Left ventricle myocardium inferior (tissue), 1 donor: ENCODE measurements at regions not wholly inside any gene's neighbourhood (a gene's known extent, or its start where the extent isn't known, plus 50 kb on each side); places are given as distances from the start of the nearest gene placed in this dataset.
A peak's percentile ranks its signal among the peaks of the same experiment; 100 is the strongest.

Source experiments
- DNase-seq: peaks from one replicate; pipeline ENCODE4 v3.0.0-alpha.2; 2020
- H3K27ac ChIP-seq: fragments of 200-600 bp; replicated peaks from 2 replicates; pipeline ENCODE4 v1.8.0; 2021
- H3K27me3 ChIP-seq: fragments of 200-600 bp; 2 replicates; pipeline ENCODE4 v1.8.0; 2021; ENCODE audit warnings: low read depth
- H3K36me3 ChIP-seq: fragments of 200-600 bp; 2 replicates; pipeline ENCODE4 v1.8.0; 2021
- H3K4me1 ChIP-seq: fragments of 200-600 bp; 2 replicates; pipeline ENCODE4 v1.8.0; 2021
- H3K4me3 ChIP-seq: fragments of 200-600 bp; 2 replicates; pipeline ENCODE4 v1.8.0; 2021; ENCODE audit warnings: mild to moderate bottlenecking, moderate library complexity
- H3K9me3 ChIP-seq: fragments of 200-600 bp; replicated peaks from 2 replicates; pipeline ENCODE4 v1.8.0; 2021
- CTCF ChIP-seq: fragments of 200-600 bp; IDR thresholded peaks from 2 replicates; pipeline ENCODE4 v1.8.0; 2021; ENCODE audit warnings: antibody characterized with exemption, mild to moderate bottlenecking, borderline replicate concordance
- intact Hi-C: fragments of 100-400 bp; cut with micrococcal nuclease; formaldehyde crosslinking; loops from one replicate; pipeline ENCODE4 v1.11.0; 2022
- donor health status: DM: no; HTN: yes; CAD: no; lungs with severe emphysema.

DNA sequence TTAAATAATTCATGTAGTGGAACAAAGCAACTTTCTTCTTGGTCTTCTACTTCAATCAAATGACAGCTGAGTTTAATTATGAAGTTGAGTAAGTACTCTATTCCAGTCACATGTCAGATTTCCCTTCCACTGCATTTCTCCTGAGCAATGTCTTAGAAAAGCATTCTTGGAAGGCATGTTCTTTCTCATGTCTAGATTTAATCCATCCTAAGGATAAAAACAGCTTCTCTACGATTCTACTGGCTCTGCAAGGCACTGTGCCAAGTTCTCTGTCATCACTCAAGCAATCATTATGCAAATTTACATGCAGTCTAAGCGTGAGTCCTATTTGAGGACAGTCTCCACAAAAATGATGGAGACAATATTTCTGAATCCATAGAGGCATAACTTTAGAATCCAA, 142.4 kb downstream of the YIPF5 start:
- H3K36me3 ChIP-seq: no peaks in the 10 kb centered on the region
- TF ChIP-seq CTCF: no peak
- peak overlapping the region; percentile 72 for H3K27ac ChIP-seq
- peaks cover 18% of the 10 kb centered on the region for H3K4me1 ChIP-seq
- no peak for DNase-seq
- peak overlapping the region; percentile 31 for H3K4me3 ChIP-seq
- intact Hi-C loops: no loop called here
- no peaks in the 10 kb centered on the region for H3K27me3 ChIP-seq
- no peaks in the 10 kb centered on the region for H3K9me3 ChIP-seq

DNA sequence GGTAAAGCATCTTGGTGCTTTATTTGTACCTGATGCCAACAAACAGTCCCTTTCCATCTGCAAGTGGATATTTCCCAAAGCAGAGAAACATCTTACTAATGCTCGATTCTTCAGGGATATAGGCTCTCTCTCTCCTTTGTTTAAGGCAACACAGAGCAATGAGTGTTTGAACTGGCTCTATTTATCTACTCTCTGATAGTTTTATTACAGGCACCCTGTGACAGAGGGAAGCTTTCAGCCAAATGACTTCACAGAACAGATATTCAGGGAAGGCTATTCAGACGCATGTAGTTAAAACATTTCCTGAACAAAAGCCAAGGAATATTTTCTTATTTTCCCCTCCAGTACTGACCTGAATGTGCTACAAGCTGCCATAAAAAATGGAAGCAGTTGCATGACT, 141.8 kb downstream of the YIPF5 start:
- Histone ChIP-seq H3K4me1 (peaks cover 18% of the 10 kb centered on the region), H3K27me3 (no peaks in the 10 kb centered on the region), H3K4me3 (peak overlapping the region; percentile 31), H3K36me3 (no peaks in the 10 kb centered on the region), H3K27ac (peak overlapping the region; percentile 72), H3K9me3 (no peaks in the 10 kb centered on the region)
- intact Hi-C loops: no loop called here
- DNase-seq: no peak
- no peak for TF ChIP-seq CTCF

- H3K4me1 ChIP-seq: peaks cover 18% of the 10 kb centered on the region
- no peak overlapping the region for H3K27ac ChIP-seq
- no peak for DNase-seq
- H3K36me3 ChIP-seq: no peaks in the 10 kb centered on the region
- H3K4me3 ChIP-seq: no peak overlapping the region
- H3K9me3 ChIP-seq: no peaks in the 10 kb centered on the region
- no peaks in the 10 kb centered on the region for H3K27me3 ChIP-seq
- no peak for TF ChIP-seq CTCF
- intact Hi-C loops: no loop called here
Observed at GRCh38 chr5:144030904-144031303, 139.6 kb downstream of the YIPF5 start.

GRCh38 chr5:144032375-144032774, 138.1 kb downstream of the YIPF5 start:
- intact Hi-C loops: no loop called here
- Histone ChIP-seq H3K27ac (peak overlapping the region; percentile 54), H3K4me3 (no peak overlapping the region), H3K27me3 (no peaks in the 10 kb centered on the region), H3K36me3 (no peaks in the 10 kb centered on the region), H3K4me1 (peaks cover 18% of the 10 kb centered on the region), H3K9me3 (no peaks in the 10 kb centered on the region)
- peak; percentile 29 for DNase-seq
- TF ChIP-seq CTCF: no peak

- Histone ChIP-seq H3K9me3 (no peaks in the 10 kb centered on the region), H3K4me1 (peaks cover 9% of the 10 kb centered on the region), H3K27me3 (no peaks in the 10 kb centered on the region), H3K27ac (no peak overlapping the region), H3K36me3 (no peaks in the 10 kb centered on the region), H3K4me3 (no peak overlapping the region)
- intact Hi-C loops: no loop called here
- TF ChIP-seq CTCF: no peak
- no peak for DNase-seq
Observed at GRCh38 chr5:144033486-144033885, 137.0 kb downstream of the YIPF5 start.
